Erythroblast (primary cell): ENCODE measurements at regions not wholly inside any gene's neighbourhood (a gene's known extent, or its start where the extent isn't known, plus 50 kb on each side); places are given as distances from the start of the nearest gene placed in this dataset.

Experiments used
- DNase-seq, 2 experiments: peaks; one replicate each; lab custom pipeline; 2025; lab: John Stamatoyannopoulos, UW
- GATA1 ChIP-seq: IDR thresholded peaks from 2 replicates; pipeline ENCODE4 v1.6.1; 2011; ENCODE audit warnings: low read depth, mild to moderate bottlenecking, control low read depth, low read length, moderate library complexity
- POLR2A ChIP-seq: IDR thresholded peaks from 2 replicates; pipeline ENCODE4 v1.6.1; 2011; ENCODE audit warnings: mild to moderate bottlenecking, low read length

DNA sequence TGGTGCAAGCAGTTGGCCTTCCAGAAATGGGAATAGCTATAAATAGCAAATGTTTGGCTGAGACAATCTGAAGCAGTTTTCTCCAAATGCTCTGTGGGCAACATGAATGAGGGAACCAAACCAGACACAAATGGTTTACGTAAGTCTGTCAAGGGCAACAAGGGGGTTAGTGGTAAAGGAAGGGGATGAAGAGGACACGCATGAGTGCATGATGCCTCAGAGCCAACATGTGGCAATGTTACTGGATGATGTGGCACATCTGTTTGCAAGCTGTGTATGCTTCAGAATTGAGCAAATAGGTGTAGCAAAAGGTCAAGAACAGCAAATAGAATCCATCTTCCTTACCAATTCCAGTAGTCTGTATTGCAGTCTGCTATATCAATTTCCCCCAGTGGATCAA is 76.3 kb upstream of the LMO4 start:
- TF ChIP-seq POLR2A (no peak), GATA1 (no peak)
- no peak for DNase-seq

- TF ChIP-seq GATA1 = no peak
- no peak for TF ChIP-seq POLR2A
- no peak for DNase-seq
Observed at GRCh38 chr1:87262688-87263087, 66.0 kb upstream of the LMO4 start.

DNA sequence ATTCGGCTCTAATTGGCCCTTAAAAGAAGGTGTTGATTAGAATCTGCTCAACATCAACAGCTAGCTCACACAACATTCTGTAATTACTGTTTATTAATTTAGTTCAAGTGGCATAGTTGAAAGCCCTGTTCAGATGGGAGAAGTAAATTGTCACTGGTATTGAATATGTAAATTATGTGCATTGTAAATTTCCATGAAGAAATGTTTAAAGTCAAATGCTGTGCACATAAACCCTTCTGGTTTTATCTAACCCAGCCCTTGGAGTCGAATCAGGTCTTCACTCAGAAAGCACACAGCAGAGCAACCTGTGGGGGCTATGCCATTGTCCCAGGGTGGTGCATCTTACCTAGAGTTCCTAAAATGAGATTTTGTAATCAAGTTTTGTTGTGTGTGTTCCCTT is 65.4 kb upstream of the LMO4 start:
- no peak for DNase-seq
- TF ChIP-seq POLR2A (no peak), GATA1 (no peak)

DNA sequence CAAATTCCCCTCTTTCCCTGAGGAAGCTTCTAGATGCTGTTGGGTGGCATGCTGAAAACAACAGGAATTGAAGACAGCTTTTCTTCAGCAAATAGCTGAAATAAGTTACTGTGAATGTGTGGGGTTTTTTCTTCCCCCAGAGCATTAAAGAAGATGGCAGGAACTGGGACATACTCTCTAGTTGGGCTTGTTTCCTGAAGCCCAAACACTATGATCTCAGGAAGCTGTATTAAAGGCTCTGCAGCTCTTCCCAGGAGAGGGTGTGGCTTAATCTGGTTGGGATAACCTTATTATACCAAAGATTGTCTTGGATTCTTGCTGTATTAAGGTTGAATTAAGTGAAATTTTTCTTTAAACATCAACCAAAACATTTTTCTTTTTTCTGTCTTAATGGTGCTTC is 64.9 kb upstream of the LMO4 start:
- DNase-seq = no peak
- TF ChIP-seq POLR2A (no peak), GATA1 (no peak)

GRCh38 chr1:87264976-87265375 is 63.7 kb upstream of the LMO4 start:
- TF ChIP-seq POLR2A = no peak
- TF ChIP-seq GATA1 = no peak
- DNase-seq = no peak

DNA sequence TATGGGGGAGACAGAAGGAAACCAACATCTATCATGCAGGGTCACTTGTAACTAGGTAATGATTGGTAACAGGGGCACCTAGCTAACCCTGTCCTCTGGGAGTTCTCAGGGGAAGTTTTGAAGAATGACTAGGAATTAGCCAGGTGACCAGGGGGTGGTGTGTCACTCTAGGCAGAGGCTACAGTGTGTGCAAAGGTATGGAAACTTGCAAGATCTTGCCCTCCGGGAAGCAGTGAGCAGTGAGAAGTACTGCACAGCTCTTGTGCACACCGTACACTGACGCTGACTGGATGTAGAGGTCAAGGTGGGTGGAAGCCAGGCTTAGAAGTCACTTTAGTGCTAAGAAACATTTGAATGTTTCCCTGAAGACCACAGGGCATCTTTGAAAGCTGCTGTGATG is 62.9 kb upstream of the LMO4 start:
- no peak for TF ChIP-seq POLR2A
- no peak for TF ChIP-seq GATA1
- DNase-seq = no peak

- no peak for DNase-seq
- TF ChIP-seq GATA1 (no peak), POLR2A (no peak)
Observed at GRCh38 chr1:87268111-87268510, 60.6 kb upstream of the LMO4 start.

GRCh38 chr1:87269921-87270320 is 58.8 kb upstream of the LMO4 start:
- TF ChIP-seq GATA1 = no peak
- no peak for TF ChIP-seq POLR2A
- no peak for DNase-seq

DNA sequence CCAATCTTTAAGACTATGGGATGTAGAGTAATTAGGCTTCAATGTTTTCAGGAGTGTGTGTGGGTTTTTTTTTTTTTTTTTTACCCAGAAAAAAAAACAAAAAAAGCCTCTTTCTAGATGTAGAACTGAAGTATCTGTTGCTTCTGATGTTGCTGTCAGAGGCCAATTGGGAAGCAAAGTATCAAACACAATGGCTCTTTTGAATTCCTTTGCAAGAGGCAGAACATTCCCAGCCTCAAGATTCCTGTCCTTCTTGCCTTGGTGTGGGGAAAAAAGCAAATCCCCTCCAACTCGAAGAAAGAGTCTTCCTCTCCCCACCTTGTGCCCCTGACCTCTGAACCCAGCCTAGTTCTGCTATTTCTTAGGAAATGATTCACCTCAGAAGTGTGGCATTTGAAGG is 55.4 kb upstream of the LMO4 start:
- DNase-seq = no peak
- TF ChIP-seq POLR2A (no peak), GATA1 (no peak)

DNA sequence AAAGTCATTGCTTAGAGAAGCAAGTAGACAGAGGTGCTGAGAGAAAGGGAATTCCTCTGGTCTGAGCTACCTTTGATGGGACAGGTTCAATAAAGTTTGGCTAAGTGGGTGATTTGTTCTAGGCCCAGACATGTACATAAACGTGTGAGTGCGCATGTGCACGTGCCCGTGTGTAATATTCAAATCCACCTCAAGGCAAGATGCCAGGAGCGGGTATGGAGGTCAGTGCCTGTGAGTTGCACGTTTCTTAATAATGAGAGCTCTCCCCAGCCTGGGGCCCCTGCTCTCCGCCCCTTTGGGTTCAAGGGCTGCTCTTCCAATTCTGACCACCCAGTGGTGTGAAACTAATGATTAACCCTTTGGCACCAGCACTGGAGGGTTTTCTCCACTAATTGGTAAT is 53.8 kb upstream of the LMO4 start:
- TF ChIP-seq POLR2A = no peak
- TF ChIP-seq GATA1 = no peak
- DNase-seq = no peak

- DNase-seq = no peak
- TF ChIP-seq POLR2A = no peak
- TF ChIP-seq GATA1 = no peak
Observed at GRCh38 chr1:87278825-87279535, 49.7 kb upstream of the LMO4 start.
